HEK293 (cell line): ENCODE measurements at regions not wholly inside any gene's neighbourhood (a gene's known extent, or its start where the extent isn't known, plus 50 kb on each side); places are given as distances from the start of the nearest gene placed in this dataset.

Source experiments
- CTCF ChIP-seq: fragments of 450-650 bp; formaldehyde crosslinking; IDR thresholded peaks from 2 replicates; pipeline ENCODE4 v1.5.1; 2016; ENCODE audit warnings: missing biosample characterization, missing genetic modification characterization
- FEZF1 ChIP-seq: fragments of 450-650 bp; formaldehyde crosslinking; IDR thresholded peaks from 2 replicates; pipeline ENCODE4 v1.5.1; 2016; ENCODE audit warnings: missing biosample characterization, missing genetic modification characterization
- ZBTB26 ChIP-seq: fragments of 450-650 bp; formaldehyde crosslinking; optimal IDR thresholded peaks from 2 replicates; pipeline ENCODE3; 2016; ENCODE audit warnings: missing biosample characterization, mild to moderate bottlenecking, missing genetic modification characterization
- ZNF501 ChIP-seq: fragments of 450-650 bp; formaldehyde crosslinking; IDR thresholded peaks from 2 replicates; pipeline ENCODE4 v1.5.1; 2016; ENCODE audit warnings: missing biosample characterization, missing genetic modification characterization
- ZNF654 ChIP-seq: fragments of 450-650 bp; formaldehyde crosslinking; IDR thresholded peaks from 2 replicates; pipeline ENCODE4 v1.5.1; 2016; ENCODE audit warnings: low read depth, missing biosample characterization, missing genetic modification characterization

- TF ChIP-seq ZBTB26 = no peak
- TF ChIP-seq CTCF = no peak
- TF ChIP-seq ZNF501 (tag by site-specific recombination) = no peak
- TF ChIP-seq ZNF654 (tag by site-specific recombination) = no peak
- TF ChIP-seq FEZF1 (tag by site-specific recombination) = no peak
These were observed 718.7 kb upstream of the SLC8A1 start for GRCh38 chr2:41170589-41170988.
